CD4-positive, alpha-beta T cell treated with Interleukin-17A for 1 hour (primary cell): ENCODE measurements at regions not wholly inside any gene's neighbourhood (a gene's known extent, or its start where the extent isn't known, plus 50 kb on each side); places are given as distances from the start of the nearest gene placed in this dataset.

Experiments used
- DNase-seq: peaks from one replicate; pipeline ENCODE4 v3.0.0-alpha.2; 2020

- no peak for DNase-seq
Measured at GRCh38 chr3:18770800-18771199, 345.7 kb upstream of the SATB1 start.

GRCh38 chr3:18767756-18768303, 342.7 kb upstream of the SATB1 start:
- DNase-seq: no peak

DNA sequence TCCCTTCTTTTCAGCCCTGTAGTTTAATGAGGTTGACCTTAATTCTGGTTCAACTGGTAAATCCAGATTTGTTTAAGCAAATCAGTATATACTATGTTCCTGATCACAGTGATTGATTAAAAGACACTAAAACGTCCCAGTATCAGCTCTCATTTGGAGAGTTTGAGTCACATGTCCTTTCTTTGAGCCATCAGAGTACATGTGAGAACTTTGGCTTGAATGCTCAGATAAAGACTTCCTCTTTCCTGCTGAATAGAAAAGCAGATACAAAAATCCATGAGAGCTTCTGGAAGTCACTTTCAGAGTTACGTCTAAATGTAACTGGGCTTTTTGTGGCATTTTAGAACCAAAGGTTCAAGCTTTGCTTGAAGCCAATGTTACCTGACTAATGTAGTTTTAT, 341.8 kb upstream of the SATB1 start:
- no peak for DNase-seq

- no peak for DNase-seq
Measured at GRCh38 chr3:18765662-18766061, 340.5 kb upstream of the SATB1 start.

DNA sequence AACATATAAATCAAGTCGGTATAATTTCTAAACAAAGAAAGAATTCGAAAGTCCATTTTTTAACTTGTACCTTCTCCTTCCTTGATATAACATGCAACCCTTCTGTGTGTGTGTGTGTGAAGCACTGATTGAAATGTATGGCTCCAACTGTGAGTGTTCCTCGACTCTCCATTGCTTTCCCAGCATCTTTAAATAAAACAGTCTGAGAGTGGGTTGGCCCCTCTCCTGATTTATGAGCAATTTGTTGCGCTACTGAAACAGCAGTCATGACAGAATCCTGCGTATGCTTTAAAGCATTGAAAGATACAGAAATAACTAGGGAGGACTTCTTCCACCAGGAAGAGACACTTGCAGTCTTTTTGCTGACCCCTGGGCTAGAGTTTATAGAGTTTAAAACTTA, 340.0 kb upstream of the SATB1 start:
- DNase-seq: no peak

DNA sequence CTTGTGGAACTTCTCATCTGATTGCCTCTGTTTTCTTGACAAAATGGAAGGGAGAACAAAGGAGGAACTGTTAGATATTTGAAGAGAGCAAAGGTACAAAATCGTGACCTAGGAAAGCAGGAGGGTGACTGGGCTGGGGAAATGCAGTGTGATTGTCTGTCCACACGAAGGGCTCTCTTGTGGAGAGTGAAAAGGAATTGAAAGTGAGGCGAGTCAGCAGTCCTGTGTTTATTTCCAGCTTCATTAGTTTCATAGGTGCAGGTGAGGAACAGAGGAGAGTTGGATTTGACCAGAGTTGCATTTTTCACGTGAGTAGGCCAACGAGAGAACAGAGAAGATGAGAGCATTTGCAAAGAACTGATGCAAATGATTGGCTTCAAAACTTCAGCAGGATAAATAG, 336.4 kb upstream of the SATB1 start:
- no peak for DNase-seq

DNA sequence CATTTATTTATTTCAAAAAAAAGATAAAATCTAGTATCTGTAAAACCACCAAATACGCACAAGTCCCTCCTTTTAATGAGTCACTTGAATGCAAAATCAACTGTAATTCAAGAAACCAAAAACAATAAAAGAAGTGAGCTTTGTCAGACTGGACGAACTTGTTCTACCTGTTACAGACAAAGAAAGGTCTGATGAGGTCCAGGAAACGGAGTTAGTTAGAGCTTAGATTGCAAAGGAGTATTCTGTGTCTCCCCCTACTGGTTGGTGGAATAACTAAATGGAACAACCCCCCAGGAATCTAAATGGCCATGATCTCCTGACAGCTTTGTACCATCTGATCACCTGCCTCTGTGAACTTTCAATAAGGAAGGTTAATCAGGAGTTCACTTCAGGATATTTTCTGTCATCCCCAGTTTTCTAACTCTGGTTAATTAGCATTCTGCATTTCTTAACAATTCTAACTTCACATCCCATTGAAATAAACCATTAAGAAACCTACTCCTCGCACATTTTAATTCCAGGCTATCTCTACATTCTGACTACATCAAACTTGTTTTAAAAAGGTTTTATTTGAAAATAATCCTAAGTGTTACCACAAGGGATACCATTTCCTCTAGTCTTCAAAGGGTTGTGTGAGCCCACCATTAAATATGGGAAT, 333.0 kb upstream of the SATB1 start:
- DNase-seq: peak; percentile 87

DNA sequence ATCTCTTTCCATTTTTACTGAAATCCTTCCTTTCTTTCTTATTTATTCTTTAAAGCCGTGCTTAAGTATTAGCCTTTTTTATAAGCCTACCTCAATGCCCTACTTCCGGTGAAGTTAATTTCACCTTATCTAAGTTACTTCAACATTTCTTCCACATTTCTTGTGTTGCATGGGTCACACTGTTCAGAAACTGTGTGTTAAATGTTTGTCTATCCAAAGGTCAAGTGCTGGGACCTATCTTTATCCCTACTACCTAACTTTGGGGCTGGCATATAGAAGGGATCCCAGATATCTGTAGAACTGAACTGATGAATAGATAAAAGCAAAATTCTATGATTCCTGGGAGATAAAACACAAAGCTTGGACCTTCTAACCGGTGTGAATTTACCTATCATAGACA, 332.3 kb upstream of the SATB1 start:
- no peak for DNase-seq

DNA sequence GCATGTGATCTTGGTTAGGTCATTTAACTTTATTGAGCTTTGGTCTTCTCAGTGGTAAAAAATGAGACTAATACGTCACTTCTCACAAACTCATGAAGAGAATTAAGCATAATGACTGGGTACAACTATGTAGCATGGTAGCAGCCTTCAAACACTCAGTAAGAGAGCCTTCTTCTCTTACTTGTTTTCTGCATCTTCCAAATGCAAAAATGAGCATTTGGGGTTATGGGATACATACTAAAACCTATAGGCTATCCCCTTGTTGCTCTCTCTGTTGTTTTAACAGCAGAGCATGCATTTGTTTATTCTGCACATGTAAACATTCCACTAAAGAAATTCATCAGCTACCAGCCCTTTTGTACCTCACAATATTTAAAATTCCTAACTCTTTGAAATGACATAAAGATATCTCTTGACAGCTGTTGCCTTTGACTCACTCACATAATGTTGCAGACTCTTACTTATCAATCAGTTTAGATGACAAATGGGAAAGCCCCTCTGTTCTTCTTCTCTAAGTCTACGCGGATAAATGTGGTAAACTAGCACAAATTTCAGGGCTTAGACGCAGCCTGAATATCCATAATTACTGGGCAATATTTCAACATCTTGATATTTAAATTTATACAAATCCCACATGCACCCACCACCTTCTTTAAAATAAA, 327.3 kb upstream of the SATB1 start:
- DNase-seq: no peak

DNA sequence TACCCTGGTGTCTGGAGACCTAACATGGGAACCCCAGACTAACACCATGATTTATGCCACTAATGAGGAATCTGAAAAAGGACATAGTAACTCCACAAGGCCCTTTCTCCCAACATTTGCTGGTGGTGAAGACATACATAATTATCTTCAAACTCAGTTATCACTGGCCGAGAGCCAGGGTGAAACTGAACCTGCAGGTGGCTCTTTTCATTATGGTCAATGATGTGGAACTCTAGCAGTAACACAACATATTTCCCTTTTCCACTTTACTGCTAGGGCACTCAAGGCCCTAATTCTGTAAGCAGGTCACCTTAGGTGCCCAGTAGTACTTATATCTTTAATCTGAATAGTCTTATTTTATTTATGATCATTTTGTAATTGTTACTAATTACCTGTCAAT, 326.4 kb upstream of the SATB1 start:
- DNase-seq: no peak

- no peak for DNase-seq
Measured at GRCh38 chr3:18747383-18747782, 322.2 kb upstream of the SATB1 start.

- DNase-seq: peak; percentile 31
Measured at GRCh38 chr3:18745472-18745871, 320.3 kb upstream of the SATB1 start.

GRCh38 chr3:18744472-18744871, 319.3 kb upstream of the SATB1 start:
- DNase-seq: no peak

- peak; percentile 28 for DNase-seq
Measured at GRCh38 chr3:18743761-18744160, 318.6 kb upstream of the SATB1 start.

DNA sequence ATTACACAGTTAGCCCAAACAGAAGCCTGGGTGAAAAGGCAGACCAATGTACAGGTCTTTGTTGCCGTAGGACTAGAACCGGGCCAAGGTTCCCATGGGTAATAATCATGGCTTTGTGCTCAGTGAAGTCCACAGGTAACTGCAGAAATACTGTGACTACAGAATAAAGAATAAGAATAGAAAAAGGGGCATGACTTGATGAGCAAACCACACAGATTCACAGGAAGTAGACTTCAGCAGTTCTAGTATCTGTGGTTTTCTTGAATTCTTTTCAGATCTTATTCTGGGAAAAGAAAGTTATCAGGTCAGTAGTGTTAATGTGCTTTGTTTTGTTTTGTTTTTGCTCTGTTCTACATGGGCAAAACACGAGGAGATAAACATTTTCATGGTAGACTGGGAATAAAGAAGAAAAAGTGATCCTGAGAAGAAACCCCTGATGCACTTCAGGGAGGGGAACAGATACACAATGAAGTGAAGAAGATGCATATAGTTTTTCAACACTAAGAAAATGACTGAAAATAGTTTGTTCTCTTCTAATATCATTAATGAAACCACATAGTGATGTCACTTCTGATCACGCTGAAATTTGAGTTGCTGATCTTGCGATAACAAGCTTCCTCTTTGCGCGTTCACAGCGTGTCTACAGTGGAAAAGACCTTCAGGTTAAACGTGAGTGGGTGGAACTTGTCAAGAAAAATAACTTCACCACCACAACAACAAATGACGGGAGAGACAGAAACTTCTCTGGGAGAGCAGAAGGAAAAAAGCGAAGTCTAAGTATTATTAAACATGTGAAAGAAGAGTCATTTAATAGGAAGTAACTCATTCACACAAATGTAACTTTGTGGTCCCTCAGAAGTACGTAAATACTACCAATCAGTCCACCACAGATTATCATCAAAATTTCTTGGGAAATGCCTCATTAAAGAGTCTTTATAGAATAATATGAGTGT, 315.8 kb upstream of the SATB1 start:
- DNase-seq: peak; percentile 87

DNA sequence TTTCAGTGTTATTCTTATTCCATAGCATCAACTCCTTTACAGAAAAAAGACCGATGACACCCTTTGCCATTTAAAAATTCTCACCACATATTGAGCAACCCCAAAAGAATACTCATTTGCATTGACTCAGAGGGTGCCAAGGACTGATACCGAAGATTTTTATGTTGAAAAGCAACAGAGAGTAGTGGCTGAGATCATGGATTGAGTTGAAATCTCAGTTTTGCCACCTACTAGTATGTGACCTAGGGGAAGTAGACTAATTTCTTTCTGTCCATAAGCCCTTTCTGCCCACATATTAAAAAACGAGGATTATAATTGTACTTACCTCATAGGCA, 313.9 kb upstream of the SATB1 start:
- DNase-seq: no peak

DNA sequence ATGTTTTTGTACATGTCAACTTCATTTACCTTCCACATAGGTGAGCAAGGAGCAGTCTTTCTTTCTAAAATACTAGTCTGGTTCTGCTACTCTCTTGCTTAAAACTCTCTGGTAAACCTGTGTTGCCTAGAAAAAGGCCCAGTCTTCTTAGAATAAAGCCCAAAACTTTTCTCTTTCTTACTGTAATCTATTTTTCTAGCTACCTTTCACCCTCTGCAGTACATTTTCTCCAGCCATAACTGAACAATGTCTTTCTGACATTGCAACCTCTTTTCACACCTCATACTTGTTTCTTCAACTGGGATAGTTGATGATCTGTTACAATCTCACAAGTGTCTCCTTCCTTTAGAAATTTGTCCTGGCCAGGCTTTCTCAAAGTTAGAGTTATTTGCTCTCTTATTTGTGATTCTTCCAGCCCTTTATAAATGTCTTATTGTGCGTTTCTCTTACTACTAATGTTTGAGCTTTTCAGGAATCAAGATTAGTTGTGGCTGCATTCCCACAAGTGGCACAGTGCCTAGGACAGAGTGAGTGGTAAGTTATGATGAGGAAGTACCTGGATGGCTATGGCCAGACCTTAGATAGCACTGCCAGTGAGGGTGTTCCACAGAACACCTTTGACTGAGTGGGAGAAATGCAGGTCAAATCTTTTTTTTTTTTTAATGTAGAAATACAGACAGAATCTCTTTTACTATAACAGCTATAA, 313.4 kb upstream of the SATB1 start:
- DNase-seq: no peak

- no peak for DNase-seq
Measured at GRCh38 chr3:18735005-18735404, 309.9 kb upstream of the SATB1 start.

GRCh38 chr3:18734309-18734708, 309.2 kb upstream of the SATB1 start:
- DNase-seq: no peak

DNA sequence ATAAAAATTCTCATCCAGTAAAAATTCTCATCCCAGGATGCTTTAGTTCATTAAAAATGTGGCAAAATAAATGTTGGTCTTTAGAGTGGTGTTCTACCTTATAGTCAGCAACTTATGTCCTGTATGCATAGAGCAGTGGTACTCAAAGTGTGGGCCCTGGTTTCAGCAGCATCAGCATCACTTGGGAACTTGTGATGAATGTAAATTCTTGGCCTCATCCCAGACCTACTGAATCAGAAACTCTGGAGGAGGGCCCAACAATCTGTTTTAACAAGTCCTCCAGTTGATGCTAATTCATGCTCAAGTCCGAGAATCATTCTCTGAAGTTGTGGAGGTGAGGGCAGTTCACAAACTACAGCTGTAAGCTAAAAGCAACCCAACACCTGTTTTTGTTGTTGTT, 307.3 kb upstream of the SATB1 start:
- no peak for DNase-seq

GRCh38 chr3:18730491-18730890, 305.4 kb upstream of the SATB1 start:
- DNase-seq: no peak

GRCh38 chr3:18729671-18730070, 304.5 kb upstream of the SATB1 start:
- no peak for DNase-seq
